ENCODE measurements at regions not wholly inside any gene's neighbourhood (a gene's known extent, or its start where the extent isn't known, plus 50 kb on each side); places are given as distances from the start of the nearest gene placed in this dataset.

DNA sequence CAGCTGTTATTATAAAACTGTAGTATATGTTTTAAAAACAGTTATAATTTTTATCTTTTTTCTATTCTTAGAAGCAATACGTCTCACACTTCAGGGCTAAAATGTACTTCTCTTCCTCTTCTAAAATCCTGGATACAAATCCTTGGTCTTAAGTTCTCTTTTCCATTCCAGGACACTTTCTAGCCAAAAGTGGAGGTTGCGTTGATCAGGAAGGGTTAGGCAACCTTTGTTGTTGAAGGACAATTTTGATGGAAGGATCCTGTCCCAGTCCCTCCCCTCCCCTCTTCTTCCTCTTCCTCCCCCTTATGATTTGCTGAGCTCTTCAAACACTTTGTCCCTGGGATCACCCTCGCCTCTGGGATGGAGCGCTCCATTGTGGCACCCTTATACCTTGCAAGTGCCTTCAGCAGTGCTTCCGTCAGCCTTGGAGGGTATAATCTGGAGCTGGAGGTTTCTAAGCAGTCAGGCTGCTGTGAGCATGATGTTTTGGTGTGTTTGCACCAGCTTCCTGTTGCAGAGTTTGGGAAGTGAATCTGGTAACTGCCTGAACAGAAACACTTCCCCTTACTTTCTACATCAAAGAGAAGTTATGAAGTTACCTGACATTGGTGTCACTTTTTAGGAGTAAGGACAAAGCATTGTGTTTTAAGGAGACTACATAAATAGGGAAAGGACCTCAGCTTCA, 87.4 kb upstream of the SLC38A2 start:
- TF ChIP-seq, protein P1, sequence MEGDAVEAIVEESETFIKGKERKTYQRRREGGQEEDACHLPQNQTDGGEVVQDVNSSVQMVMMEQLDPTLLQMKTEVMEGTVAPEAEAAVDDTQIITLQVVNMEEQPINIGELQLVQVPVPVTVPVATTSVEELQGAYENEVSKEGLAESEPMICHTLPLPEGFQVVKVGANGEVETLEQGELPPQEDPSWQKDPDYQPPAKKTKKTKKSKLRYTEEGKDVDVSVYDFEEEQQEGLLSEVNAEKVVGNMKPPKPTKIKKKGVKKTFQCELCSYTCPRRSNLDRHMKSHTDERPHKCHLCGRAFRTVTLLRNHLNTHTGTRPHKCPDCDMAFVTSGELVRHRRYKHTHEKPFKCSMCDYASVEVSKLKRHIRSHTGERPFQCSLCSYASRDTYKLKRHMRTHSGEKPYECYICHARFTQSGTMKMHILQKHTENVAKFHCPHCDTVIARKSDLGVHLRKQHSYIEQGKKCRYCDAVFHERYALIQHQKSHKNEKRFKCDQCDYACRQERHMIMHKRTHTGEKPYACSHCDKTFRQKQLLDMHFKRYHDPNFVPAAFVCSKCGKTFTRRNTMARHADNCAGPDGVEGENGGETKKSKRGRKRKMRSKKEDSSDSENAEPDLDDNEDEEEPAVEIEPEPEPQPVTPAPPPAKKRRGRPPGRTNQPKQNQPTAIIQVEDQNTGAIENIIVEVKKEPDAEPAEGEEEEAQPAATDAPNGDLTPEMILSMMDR (IDR thresholded peaks at IDR 0.05), result no peak
- TF ChIP-seq RCOR1 (IDR thresholded peaks at IDR 0.05; ENCODE audit: low read depth, low read length), result no peak
- TF ChIP-seq HOXB13 (CRISPR knock-in tag; IDR thresholded peaks at IDR 0.05; ENCODE audit: low read depth), result no peak
- TF ChIP-seq SREBF2 (IDR thresholded peaks at IDR 0.05), result no peak

Measured in A549 (cell line).